ENCODE measurements at regions not wholly inside any gene's neighbourhood (a gene's known extent, or its start where the extent isn't known, plus 50 kb on each side); places are given as distances from the start of the nearest gene placed in this dataset.
"Not testable (repeated sequence)": the region's sequence is repeated elsewhere in the genome, so short reads cannot be mapped to it uniquely, and the experiment has no call there.

DNA sequence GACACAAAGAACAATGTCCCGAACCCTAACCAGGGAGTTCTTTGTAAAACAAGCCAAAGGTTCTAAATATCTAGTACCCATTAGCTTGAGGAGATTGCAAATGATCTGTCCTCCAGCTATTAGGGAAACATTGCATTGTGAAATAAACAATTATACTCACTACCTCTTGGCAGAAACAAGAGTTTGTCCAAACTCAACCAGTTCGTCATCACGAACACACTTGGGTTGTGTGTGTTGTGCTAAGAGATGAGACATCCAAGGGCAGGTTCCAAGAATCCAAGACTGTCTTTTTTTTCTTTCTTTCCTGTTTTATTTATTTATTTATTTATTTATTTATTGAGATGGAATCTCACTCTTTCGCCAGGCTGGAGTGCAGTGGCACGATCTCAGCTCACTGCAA lies 793.1 kb upstream of the AUTS2 start:
- Histone ChIP-seq H3K27me3 (no peaks in the 10 kb centered on the region), H3K36me3 (no peaks in the 10 kb centered on the region), H3K9me3 (no peaks in the 10 kb centered on the region), H3K4me3 (no peak overlapping the region)
- DNase-seq: peak; percentile 52

DNA sequence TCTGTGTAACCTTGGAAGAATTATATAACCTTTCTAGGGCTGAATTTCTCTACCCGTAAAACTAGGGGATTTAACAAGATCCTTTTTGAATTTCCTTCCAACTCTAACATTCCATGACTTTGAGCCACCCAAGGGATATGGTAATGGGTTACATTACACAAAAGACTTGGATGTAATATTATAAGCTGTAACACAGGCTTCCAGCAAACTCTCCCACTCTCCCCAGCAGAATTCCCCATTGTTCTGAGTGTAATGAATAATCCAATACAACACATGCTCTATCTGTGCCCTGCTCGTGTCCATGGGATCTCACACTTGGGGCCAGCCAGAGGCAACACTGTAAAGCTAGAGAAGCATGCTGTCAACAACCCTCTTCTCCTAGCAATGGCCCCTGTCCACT lies 790.6 kb upstream of the AUTS2 start:
- Histone ChIP-seq H3K36me3 (no peaks in the 10 kb centered on the region), H3K4me3 (no peak overlapping the region), H3K9me3 (no peaks in the 10 kb centered on the region), H3K27me3 (no peaks in the 10 kb centered on the region)
- no peak for DNase-seq

DNA sequence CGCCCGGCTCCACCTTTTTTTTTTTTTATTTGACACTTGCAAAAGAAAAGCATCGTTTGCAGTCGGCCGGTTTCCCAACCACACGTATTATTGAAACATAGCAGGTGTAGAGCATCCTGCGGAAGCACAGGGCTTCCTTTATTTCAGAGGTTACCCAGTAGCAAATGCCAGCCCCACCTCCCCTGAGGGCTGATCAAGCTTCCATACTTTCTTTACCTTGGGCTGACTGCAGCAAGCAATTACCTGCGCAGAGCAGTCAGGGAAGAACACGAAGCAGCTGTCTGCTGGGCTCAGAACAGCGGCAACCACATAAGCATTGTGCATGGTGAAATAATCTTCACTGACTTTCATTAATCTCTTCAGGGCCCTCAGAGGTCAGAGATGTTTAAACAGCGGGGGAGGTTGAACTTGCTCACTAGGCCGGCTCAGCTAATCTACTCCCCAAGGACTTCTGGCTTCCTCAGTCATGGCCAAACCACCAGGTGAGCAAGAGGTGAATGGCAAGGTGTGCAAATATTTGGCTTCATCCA lies 784.7 kb upstream of the AUTS2 start:
- Histone ChIP-seq H3K36me3 (no peaks in the 10 kb centered on the region), H3K4me3 (no peak overlapping the region), H3K9me3 (no peaks in the 10 kb centered on the region), H3K27me3 (no peaks in the 10 kb centered on the region)
- no peak for DNase-seq

DNA sequence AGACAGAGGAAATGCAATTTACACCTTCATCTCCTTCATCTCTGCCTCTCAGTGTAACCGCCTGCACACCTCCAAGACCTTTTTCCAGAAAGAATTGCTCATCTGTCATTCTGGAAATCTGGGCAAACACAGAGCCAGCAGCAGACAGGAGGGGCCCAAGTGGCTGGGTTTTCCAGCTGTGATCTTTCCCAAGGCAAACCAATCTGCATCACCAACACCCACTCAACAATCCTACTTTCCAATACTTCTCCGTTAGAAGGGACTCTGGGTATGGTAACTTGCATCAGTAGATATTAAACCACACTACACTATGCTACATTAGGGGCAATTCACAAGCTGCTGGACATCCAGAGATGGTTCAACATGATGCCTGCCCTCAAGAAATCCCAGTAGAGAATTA lies 781.8 kb upstream of the AUTS2 start:
- no peaks in the 10 kb centered on the region for H3K9me3 ChIP-seq
- no peaks in the 10 kb centered on the region for H3K27me3 ChIP-seq
- no peak for DNase-seq

DNA sequence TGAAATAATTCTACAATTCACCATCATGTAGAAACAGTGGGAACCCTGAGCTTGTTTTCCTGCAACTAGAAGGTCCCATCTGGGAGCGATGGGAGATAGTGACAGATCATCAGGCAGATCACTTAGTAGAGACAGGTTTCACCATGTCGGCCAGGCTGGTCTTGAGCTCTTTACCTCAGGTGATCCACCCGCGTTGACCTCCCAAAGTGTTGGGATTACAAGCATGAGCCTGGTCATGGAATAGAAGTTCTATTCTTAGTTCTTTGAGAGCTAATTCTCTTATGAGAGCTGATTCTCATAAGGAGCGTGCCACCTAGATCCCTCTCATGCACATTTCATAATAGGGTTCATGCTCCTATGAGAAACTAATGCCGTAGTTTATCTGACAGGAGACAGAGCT lies 778.0 kb upstream of the AUTS2 start:
- no peak for DNase-seq
- no peak overlapping the region for H3K4me3 ChIP-seq
- no peaks in the 10 kb centered on the region for H3K9me3 ChIP-seq
- H3K36me3 ChIP-seq: no peaks in the 10 kb centered on the region
- no peaks in the 10 kb centered on the region for H3K27me3 ChIP-seq

More for the DNA sequence above, 781.8 kb upstream of the AUTS2 start:
- Histone ChIP-seq H3K4me3 (no peak overlapping the region), H3K36me3 (no peaks in the 10 kb centered on the region)

DNA sequence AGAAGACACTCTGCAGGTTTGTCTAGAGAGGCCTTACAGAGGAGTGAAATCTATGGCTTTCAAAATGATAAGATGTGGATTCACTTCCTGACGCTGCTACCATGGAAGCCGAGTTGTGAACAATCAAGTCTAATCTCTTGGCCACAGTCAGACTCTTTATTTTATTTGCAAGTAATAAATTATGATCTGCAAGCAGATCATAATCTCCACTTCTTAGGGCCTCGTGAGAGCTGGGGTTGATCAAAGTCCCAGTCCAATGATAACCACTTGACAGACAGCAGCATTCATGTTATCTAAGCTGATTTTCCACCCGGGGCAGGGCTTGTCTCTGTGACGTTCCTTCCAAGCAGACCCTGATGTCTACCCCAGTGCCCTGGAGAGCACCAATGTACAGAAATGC lies 776.4 kb upstream of the AUTS2 start:
- H3K27me3 ChIP-seq: no peaks in the 10 kb centered on the region
- H3K9me3 ChIP-seq: no peaks in the 10 kb centered on the region
- no peak overlapping the region for H3K4me3 ChIP-seq
- DNase-seq: no peak
- no peaks in the 10 kb centered on the region for H3K36me3 ChIP-seq

DNA sequence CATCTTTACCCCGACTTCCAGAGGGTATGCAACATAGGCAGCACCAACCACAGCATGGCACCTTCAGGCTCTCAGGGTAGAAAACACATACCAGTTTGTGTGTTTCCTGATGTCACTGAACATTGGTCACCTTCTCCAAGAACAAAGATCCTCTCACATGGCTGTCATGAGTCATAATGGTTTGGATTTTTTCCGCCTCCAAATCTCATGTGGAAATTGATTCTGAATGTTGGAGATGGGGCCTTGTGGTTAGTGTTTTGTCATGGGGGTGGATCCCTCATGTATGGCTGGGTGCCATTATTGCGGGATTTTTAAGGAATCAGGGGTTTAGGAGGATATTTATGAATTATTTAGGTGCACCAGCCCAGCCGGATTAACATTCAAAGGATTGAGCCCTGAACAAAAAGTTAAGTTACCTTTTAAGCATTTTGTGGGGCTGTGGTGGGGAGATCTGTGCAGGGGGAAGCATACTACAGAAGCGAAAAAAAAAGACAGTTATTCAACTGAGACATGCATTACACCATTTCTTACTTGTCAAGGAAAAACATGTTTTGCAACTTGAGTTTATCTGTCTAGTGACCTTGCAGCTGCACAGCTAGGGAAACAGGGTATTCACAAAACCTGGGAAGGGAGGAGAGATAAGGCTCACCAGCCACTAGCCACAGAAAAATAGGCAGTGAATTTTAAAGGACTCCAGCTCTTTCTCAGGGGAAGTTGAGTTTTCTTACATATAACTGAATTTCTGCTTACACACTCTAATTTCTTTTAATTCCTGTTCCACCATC lies 774.1 kb upstream of the AUTS2 start:
- Histone ChIP-seq H3K4me3 (no peak overlapping the region), H3K27me3 (no peaks in the 10 kb centered on the region), H3K9me3 (no peaks in the 10 kb centered on the region), H3K36me3 (no peaks in the 10 kb centered on the region)
- no peak for DNase-seq

DNA sequence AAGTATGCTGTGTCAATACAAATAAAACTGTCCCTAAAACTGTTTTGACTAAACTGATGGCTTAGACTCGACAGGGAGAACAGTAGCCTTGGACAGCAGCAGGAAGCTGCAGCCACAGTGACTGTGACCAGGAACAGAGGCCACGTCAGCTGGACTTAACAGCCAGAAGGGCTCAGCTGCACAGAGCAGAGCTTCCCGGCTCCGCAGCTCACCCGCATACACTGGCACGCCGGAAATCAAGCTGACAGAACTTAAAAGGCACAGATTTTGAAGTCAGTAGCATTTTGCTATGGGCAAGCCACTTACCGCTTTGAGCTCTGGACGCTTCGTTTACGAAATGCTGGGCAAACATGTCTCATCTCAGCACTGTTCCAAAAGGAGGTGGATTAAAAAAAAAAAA lies 769.7 kb upstream of the AUTS2 start:
- Histone ChIP-seq H3K36me3 (no peaks in the 10 kb centered on the region), H3K4me3 (no peak overlapping the region), H3K9me3 (no peaks in the 10 kb centered on the region), H3K27me3 (no peaks in the 10 kb centered on the region)
- DNase-seq: peak; percentile 6

DNA sequence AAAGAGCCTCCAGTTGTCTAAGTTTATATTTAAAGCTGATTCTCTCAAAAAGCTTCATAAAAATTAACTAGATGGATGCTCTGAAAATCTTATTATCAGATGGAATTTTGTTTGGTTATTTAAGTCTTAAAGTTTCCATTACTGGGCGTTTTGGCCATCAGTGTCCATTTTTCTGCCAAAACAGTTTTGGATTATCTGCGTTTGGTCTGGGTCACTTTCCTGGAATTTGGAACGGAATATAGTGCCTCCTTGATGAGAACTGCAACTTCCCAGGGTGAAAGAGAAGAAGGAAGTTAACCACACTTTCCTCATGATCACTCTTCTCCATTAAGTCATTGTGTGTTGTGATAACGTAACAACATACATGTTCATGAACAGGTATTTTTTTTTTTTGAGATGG lies 764.9 kb upstream of the AUTS2 start:
- DNase-seq: peak; percentile 26
- H3K27me3 ChIP-seq: no peaks in the 10 kb centered on the region
- no peaks in the 10 kb centered on the region for H3K9me3 ChIP-seq
- no peak overlapping the region for H3K4me3 ChIP-seq
- no peaks in the 10 kb centered on the region for H3K36me3 ChIP-seq

DNA sequence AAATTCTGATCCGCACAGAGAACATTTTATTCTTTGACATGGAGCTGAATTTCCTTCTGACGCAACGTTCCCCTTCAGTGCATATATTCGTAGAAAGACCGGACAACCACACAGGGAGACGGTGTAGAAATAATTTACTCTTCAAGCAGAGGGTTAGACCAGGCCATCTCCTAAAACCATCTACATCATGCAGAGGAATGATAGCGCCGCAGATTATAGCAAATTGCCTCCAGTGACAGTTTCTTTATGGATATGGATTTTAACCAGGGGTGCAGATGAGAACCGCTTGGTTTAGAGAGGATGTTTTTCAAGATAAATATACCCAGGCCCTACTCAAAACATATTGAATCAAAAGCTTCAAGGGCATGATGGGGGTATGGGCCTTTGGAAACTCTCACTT lies 759.3 kb upstream of the AUTS2 start:
- H3K36me3 ChIP-seq: no peaks in the 10 kb centered on the region
- no peak for DNase-seq

DNA sequence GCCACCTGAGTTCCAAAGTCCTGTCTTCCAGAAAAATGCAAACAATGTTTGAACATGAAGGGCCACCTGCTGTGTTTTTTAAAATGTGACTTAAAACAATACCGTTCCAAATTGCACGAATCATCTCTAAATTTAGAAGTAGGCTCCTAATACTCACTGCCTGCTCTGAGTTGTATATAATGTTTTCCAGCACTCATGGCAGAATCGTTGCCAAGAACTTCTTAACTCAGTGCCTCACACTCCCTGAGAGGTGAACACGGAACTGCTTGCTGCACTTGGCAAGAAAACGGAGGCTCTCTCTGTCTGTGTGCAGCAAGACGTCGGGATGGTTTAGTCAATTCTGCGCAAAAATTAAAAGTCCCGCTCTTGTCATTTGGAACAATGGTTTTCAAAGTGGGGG lies 757.3 kb upstream of the AUTS2 start:
- peak; percentile 58 for DNase-seq
- Histone ChIP-seq H3K4me3 (no peak overlapping the region), H3K36me3 (no peaks in the 10 kb centered on the region), H3K27me3 (no peaks in the 10 kb centered on the region), H3K9me3 (no peaks in the 10 kb centered on the region)

More for the DNA sequence above, 759.3 kb upstream of the AUTS2 start:
- H3K9me3 ChIP-seq: no peaks in the 10 kb centered on the region
- no peaks in the 10 kb centered on the region for H3K27me3 ChIP-seq
- no peak overlapping the region for H3K4me3 ChIP-seq

DNA sequence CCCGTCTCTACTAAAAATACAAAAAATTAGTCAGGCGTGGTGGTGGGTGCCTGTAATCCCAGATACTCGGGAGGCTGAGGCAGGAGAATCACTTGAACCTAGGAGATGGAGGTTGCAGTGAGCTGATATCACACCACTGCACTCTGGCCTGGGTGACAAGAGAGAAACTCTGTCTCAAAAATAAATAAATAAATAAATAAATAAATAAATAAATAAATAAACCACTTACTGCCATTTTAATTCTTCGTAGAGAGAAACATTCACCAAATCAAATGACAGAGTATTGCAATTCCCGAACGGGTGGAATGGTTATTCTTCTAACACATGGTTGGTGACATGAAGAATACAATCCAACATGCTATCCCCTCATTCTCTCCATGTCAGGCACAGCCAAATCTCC lies 754.3 kb upstream of the AUTS2 start:
- not testable (repeated sequence) for DNase-seq, H3K36me3 ChIP-seq, H3K27me3 ChIP-seq, H3K9me3 ChIP-seq, H3K4me3 ChIP-seq

DNA sequence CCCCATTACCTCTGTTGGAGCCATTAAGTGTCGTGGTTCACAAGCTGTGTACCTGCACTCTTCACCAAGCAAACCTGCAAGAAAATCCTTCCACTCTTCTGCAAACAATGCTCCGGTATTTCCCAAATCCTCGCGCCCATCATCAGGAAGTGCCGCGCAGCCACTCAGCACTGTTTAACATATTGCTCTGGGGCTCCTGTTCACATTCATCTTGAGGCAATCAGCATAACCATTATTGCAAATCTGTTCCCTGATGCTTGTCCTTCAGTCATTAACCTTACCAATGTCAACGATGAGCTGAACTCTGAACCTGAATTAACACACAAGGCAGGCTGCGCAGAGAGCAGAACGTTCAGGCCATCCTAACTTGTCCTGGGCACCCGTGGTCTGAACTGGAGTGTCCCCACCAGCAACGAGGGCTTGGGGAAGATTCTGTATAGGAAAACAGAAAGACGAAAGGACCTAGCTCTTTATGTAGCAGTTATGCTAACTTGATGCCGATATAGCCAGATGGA lies 751.4 kb upstream of the AUTS2 start:
- Histone ChIP-seq H3K36me3 (no peaks in the 10 kb centered on the region), H3K27me3 (no peaks in the 10 kb centered on the region), H3K9me3 (no peaks in the 10 kb centered on the region), H3K4me3 (no peak overlapping the region)
- DNase-seq: no peak

DNA sequence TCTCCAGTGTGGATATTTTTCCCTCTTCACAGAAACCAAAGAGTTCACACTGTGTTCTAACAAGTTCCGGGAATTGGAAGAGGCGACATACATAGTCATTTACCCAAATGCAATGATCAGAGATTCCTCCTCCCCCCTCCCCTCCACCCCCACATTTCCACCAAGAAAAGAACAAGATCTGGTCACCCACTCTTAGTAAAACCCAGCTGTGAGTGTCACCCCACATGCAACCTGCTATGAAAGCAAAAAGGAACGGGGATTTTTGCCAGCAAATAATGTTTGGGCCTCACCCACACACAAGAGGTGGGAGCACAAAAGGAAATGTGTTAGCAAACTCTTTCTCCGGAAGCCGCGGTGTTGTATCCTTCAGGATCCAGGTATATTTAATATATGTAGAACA lies 745.0 kb upstream of the AUTS2 start:
- H3K9me3 ChIP-seq: no peaks in the 10 kb centered on the region
- no peak for DNase-seq
- no peaks in the 10 kb centered on the region for H3K36me3 ChIP-seq
- H3K4me3 ChIP-seq: no peak overlapping the region
- no peaks in the 10 kb centered on the region for H3K27me3 ChIP-seq

DNA sequence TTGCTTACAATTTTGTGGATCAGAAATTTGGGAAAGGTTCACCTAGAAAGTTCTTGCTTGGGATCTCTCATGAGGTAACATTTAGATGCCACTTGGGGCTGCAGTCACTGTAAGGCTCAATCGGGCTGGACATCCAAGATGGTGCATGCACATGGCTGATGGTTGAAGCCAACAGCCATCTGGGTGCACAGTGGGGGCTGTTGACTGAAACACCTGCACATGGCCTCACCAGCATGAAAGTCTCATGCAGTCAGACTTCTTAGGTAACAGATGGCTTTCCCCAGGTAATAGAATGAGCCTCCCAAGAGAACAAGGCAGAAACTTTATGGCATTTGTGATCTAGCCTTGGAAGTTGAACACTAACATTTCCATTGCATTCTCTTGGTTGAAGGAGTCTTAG lies 740.7 kb upstream of the AUTS2 start:
- DNase-seq: no peak
- Histone ChIP-seq H3K27me3 (no peaks in the 10 kb centered on the region), H3K9me3 (no peaks in the 10 kb centered on the region), H3K36me3 (no peaks in the 10 kb centered on the region), H3K4me3 (no peak overlapping the region)

DNA sequence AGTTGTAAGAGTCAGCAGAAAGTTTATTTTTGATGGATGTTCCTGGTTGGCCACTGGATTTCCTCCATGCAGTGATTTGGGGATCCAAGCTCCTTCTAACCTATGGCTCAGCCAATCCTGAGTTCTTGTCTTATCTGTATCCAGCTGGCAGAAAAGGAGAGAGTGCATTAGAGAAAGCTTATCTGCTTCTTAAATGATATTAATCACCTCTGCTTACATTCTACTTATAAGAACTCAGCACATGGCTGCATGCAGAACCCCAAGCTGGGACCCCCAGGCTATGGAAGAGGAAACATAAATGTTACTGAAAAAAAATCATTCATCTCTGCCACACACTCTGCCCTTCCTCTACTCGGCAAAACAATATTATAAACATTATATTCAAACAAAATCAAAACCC lies 739.8 kb upstream of the AUTS2 start:
- no peak for DNase-seq
- no peaks in the 10 kb centered on the region for H3K36me3 ChIP-seq
- no peaks in the 10 kb centered on the region for H3K9me3 ChIP-seq
- no peak overlapping the region for H3K4me3 ChIP-seq
- no peaks in the 10 kb centered on the region for H3K27me3 ChIP-seq

DNA sequence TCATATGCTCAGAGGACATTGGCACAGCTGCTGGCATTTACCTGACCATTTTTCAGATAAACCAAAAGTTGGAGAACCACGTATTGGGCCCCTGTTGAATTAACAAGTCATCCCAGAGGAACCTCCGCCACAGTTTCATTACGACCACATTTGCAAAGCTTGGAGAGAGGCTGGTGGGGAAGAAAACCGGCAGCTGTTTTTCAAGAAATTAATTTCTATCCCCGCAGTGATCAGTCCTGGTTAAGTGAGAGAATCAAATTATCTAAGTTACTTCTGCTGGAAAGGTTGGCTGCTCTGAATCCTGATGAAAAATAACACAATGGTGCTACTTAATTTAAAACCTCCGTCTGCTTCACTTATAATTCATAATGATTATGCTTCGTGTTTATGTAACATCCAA lies 737.1 kb upstream of the AUTS2 start:
- no peak for DNase-seq
- H3K27me3 ChIP-seq: no peaks in the 10 kb centered on the region
- H3K9me3 ChIP-seq: no peaks in the 10 kb centered on the region
- H3K4me3 ChIP-seq: no peak overlapping the region
- H3K36me3 ChIP-seq: no peaks in the 10 kb centered on the region

DNA sequence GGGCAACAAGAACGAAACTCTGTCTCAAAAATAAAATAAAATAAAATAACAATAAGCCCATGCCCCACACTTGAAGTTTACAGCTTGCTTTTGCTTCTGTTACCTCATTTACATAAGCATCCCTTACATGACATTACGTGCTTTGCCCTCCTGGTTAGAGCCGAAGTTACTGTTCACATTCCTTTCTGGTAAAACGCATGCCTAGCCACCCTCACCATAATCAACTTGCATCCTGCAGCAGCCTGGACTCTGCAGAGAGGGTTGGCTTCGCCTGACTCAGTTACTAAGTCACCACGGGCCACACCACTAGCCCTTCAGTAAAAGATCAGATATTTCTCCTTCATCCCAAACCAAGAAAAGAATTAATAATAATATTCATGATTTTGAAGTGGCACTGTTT lies 736.0 kb upstream of the AUTS2 start:
- H3K9me3 ChIP-seq: no peaks in the 10 kb centered on the region
- H3K36me3 ChIP-seq: no peaks in the 10 kb centered on the region
- no peak overlapping the region for H3K4me3 ChIP-seq
- DNase-seq: no peak
- no peaks in the 10 kb centered on the region for H3K27me3 ChIP-seq

All from MG63 (cell line).